SK-N-SH treated with all-trans-retinoic acid at 6 μM for 48 hours (cell line): ENCODE measurements at regions not wholly inside any gene's neighbourhood (a gene's known extent, or its start where the extent isn't known, plus 50 kb on each side); places are given as distances from the start of the nearest gene placed in this dataset.

Experiments used
- ARNTL ChIP-seq: fragments of 450-650 bp; formaldehyde crosslinking; IDR thresholded peaks from 2 replicates; pipeline ENCODE4 v1.5.0; 2020; ENCODE audit warnings: low read depth, mild to moderate bottlenecking, moderate library complexity, borderline replicate concordance
- BACH2 ChIP-seq: fragments of 250-450 bp; sonication (Bioruptor Pico); IDR thresholded peaks from 2 replicates; pipeline ENCODE4 v1.9.0; 2021; ENCODE audit warnings: mild to moderate bottlenecking, borderline replicate concordance
- CREB5 ChIP-seq: fragments of 250-450 bp; sonication (Bioruptor Pico); IDR thresholded peaks from 2 replicates; pipeline ENCODE4 v1.5.1; 2020; ENCODE audit warnings: low read depth, mild to moderate bottlenecking, moderate library complexity
- CSDC2 ChIP-seq: fragments of 250-450 bp; sonication (Bioruptor Pico); IDR thresholded peaks from 2 replicates; pipeline ENCODE4 v1.5.0; 2020; ENCODE audit warnings: mild to moderate bottlenecking, moderate library complexity
- ESRRG ChIP-seq: fragments of 250-450 bp; sonication (Bioruptor Pico); IDR thresholded peaks from 2 replicates; pipeline ENCODE4 v1.6.1; 2021; ENCODE audit warnings: mild to moderate bottlenecking
- OSR1 ChIP-seq: fragments of 250-450 bp; sonication (Bioruptor Pico); IDR thresholded peaks from 2 replicates; pipeline ENCODE4 v1.8.0; 2022; ENCODE audit warnings: moderate library complexity, mild to moderate bottlenecking, inconsistent platforms
- PATZ1 ChIP-seq: fragments of 250-450 bp; sonication (Bioruptor Pico); IDR thresholded peaks from 2 replicates; pipeline ENCODE4 v1.8.0; 2020; ENCODE audit warnings: mild to moderate bottlenecking, moderate library complexity, borderline replicate concordance
- RARB ChIP-seq: fragments of 250-450 bp; sonication (Bioruptor Pico); IDR thresholded peaks from 2 replicates; pipeline ENCODE4 v1.8.0; 2021; ENCODE audit warnings: mild to moderate bottlenecking, moderate library complexity
- TCF4 ChIP-seq: fragments of 250-450 bp; sonication (Bioruptor Pico); IDR thresholded peaks from 2 replicates; pipeline ENCODE4 v1.8.0; 2021; ENCODE audit warnings: mild to moderate bottlenecking, moderate library complexity, borderline replicate concordance
- ZFP3 ChIP-seq: fragments of 250-450 bp; sonication (Bioruptor Pico); IDR thresholded peaks from 2 replicates; pipeline ENCODE4 v1.5.0; 2020; ENCODE audit warnings: mild to moderate bottlenecking, moderate library complexity
- ZNF565 ChIP-seq: fragments of 450-650 bp; formaldehyde crosslinking; conservative IDR thresholded peaks from 2 replicates; pipeline ENCODE4 v1.5.0; 2020; ENCODE audit warnings: low read depth, mild to moderate bottlenecking, moderate library complexity

DNA sequence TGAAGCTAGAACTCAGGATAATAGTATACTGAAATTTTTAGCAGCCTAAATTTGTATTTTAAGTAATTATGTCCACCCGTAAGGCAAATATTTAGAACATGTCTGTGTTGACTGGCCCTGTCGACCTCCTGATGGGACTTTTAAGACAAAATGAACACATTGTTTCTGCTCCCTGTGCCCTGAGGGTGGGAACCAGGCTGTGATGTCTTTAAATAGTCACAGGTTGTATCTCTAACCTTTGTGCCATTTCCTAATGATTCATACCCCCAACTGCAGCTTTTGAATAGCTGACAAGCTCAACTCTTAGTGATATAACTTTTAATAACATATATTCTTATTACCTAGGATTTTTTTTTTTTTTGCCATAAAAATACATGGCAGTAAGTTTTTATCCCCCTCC lies 494.9 kb upstream of the AKR1E2 start:
- TF ChIP-seq ZNF565 (no peak), PATZ1 (CRISPR knock-in tag) (no peak), ARNTL (no peak), OSR1 (CRISPR knock-in tag) (no peak), CSDC2 (CRISPR knock-in tag) (no peak), TCF4 (CRISPR knock-in tag) (no peak), ESRRG (CRISPR knock-in tag) (no peak), CREB5 (CRISPR knock-in tag) (no peak), BACH2 (CRISPR knock-in tag) (no peak), RARB (no peak), ZFP3 (CRISPR knock-in tag) (no peak)
